NCI-H1105 treated with DMSO at 0.1 percent for 48 hours (cell line): ENCODE measurements at regions not wholly inside any gene's neighbourhood (a gene's known extent, or its start where the extent isn't known, plus 50 kb on each side); places are given as distances from the start of the nearest gene placed in this dataset.

Source experiments
- DNase-seq: peaks from one replicate; lab custom pipeline; 2025; lab: John Stamatoyannopoulos, UW

- no peak for DNase-seq
These were observed 208.0 kb upstream of the KCNN2 start for GRCh38 chr5:114153833-114154232.

- DNase-seq: no peak
These were observed 195.8 kb upstream of the KCNN2 start for GRCh38 chr5:114166081-114166480.

DNA sequence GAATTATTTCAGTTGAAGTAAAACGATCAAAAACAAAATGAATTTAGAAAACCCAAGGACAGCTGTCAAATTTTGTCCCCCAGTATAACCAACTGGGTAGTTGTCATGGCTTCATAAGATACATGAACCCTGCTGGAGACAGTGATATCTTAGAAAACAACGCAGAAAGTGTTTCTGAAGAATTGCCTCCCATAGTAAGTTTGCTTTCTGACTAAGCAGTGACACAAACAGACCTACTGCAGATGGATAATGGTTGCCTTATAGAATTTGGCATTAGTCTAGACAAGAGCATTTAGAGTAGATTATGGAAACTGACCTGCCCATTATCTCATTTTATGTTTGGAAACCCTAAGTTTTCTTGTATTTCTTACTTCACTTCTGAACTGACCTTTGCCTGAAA is 187.7 kb upstream of the KCNN2 start:
- DNase-seq: no peak

- DNase-seq: no peak
These were observed 187.0 kb upstream of the KCNN2 start for GRCh38 chr5:114174837-114175236.

- no peak for DNase-seq
These were observed 185.5 kb upstream of the KCNN2 start for GRCh38 chr5:114176356-114176755.

- DNase-seq: no peak
These were observed 182.7 kb upstream of the KCNN2 start for GRCh38 chr5:114179134-114179533.

- DNase-seq: no peak
These were observed 177.9 kb upstream of the KCNN2 start for GRCh38 chr5:114184006-114184405.

GRCh38 chr5:114185274-114185673 is 176.6 kb upstream of the KCNN2 start:
- no peak for DNase-seq

GRCh38 chr5:114191441-114191840 is 170.4 kb upstream of the KCNN2 start:
- no peak for DNase-seq

DNA sequence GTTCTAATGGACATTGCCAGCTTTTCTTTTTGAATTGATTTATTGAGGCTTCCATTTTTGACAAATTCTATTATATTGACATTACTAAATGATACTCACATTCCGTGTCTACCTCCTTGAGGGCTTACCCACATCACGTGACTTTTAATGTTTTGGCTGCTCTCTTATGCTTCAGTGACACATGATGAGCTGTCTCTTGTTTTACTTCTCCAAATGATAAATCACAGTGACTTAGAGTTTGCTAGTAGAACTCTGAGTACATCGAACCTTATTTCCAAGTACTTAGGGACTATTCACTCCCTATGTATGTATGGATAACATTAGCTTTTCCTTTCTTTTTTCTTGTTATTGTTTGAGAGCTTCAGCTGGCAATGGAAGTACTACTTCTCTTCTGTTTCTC is 169.8 kb upstream of the KCNN2 start:
- DNase-seq: no peak

DNA sequence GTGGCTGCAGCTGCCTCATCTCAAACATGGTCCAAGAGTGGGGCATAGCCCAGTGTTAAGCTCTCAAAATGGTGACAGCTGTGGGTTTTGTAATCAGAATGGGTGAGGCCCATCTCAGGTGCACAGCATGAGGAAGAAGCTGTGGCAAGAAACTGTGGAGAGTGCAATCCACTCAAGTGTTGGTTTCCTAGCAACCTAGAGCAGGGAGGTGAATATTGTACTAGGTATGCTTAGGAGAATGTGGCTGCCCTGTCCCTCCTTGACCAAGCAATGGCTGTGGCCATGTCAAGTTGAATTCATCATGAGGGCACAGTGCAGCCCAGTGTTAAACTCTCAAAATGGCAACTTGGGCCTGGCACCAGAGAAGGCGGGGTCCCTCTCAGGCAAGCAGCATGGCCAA is 160.5 kb upstream of the KCNN2 start:
- no peak for DNase-seq

- no peak for DNase-seq
These were observed 156.9 kb upstream of the KCNN2 start for GRCh38 chr5:114204923-114205322.

- no peak for DNase-seq
These were observed 155.2 kb upstream of the KCNN2 start for GRCh38 chr5:114206640-114207039.

DNA sequence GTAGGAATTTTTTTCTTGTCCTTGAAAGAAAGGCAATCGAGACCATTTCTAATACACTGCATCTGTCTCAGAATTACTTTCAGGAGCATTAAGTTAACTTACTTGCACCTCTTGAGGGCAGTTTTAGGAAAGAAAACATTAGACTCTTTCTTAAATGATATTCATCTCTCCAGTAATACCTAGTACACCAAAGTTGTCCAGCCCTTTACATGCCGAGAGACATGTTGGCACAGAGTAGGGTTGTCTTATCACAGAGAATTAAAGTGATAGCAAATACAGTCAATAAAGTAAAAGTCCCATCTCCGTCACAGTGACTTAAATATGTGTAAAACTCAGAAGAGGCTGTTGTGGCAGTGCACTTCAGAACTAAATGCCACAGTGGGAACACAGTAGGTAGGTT is 154.3 kb upstream of the KCNN2 start:
- DNase-seq: no peak

- DNase-seq: no peak
These were observed 153.8 kb upstream of the KCNN2 start for GRCh38 chr5:114208120-114208519.

GRCh38 chr5:114208588-114208987 is 153.3 kb upstream of the KCNN2 start:
- no peak for DNase-seq

- no peak for DNase-seq
These were observed 151.2 kb upstream of the KCNN2 start for GRCh38 chr5:114210662-114211061.

- DNase-seq: no peak
These were observed 140.1 kb upstream of the KCNN2 start for GRCh38 chr5:114221807-114222206.

DNA sequence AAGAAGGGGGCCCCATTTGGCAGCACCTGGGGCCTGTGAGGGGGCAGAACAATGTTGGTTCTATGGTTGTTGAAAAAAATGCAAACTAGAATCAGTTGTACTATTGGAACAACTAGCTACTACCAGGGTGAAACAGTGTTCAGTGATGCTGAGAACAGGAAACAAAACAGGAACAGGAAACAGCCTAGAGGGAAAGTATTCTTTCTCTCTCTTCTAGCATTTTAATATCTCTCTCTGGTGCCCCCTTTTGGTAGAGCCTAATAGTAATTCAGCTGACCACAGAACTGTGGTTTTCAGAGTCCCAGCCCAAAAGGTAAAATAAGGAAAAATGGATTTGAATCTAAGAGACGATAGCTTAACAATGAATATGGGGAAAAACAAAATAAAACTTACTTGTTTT is 138.0 kb upstream of the KCNN2 start:
- DNase-seq: no peak

GRCh38 chr5:114237766-114238165 is 124.1 kb upstream of the KCNN2 start:
- no peak for DNase-seq

- no peak for DNase-seq
These were observed 123.0 kb upstream of the KCNN2 start for GRCh38 chr5:114238771-114239313.

- DNase-seq: no peak
These were observed 118.4 kb upstream of the KCNN2 start for GRCh38 chr5:114243281-114243971.

- no peak for DNase-seq
These were observed 117.9 kb upstream of the KCNN2 start for GRCh38 chr5:114243972-114244317.

DNA sequence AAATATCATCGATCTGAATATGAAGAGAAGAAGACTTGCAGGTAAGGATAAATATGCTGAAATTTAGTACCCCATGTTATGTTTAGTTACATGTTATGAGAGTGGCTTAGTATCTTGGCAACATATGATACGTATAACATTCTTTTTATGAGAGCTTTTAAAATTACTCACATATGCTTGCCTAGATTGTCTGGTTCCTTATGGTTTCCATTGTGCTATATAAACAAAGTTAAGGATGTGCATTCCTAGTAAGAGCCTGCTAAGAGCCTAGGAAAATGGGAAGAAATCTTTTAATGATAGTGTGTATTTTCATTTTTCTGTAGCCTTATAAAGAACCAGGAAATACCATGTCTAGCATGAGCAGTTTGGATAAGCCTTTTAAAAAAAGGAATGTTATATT is 112.0 kb upstream of the KCNN2 start:
- no peak for DNase-seq
